ENCODE measurements at regions not wholly inside any gene's neighbourhood (a gene's known extent, or its start where the extent isn't known, plus 50 kb on each side); places are given as distances from the start of the nearest gene placed in this dataset.

DNA sequence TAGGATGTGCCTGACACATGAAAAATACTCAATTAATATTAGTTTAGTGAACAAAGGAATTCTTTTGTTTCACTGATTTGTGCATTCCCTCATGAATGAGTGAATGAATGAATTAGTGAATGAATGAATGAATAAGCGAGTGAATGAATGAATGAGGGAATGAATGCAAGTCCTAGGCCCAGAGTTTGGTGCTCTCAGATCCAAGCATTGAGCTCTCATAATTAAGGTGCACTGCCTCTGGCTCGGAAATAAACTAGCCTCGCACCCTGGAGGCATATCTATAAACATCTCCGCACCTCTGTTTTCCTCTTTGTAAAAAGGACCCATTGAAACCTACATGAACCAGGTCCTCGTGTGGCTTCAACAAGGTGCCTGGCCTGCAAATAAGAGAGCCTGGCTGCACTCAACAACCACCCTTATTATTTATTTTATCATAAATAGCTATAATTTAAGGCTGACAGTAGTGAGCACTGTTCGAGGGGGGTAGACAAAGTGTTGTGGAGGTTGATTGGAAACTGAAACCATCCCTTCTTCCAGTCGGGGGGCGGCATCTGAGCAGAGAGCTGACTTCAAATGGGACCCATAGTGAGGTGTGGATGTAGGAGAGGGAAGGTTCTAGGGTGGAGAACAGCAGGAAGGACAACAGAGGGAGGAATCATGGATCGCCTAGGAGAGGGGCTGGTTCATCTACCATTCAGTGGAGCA, 316.8 kb downstream of the BCL11B start:
- DNase-seq (ENCODE audit: low read depth in 2 of 3, low spot score in 1 of 3), result no peak

- DNase-seq (ENCODE audit: low read depth in 2 of 3, low spot score in 1 of 3), result no peak
Measured at GRCh38 chr14:98955741-98956070, 316.3 kb downstream of the BCL11B start.

DNA sequence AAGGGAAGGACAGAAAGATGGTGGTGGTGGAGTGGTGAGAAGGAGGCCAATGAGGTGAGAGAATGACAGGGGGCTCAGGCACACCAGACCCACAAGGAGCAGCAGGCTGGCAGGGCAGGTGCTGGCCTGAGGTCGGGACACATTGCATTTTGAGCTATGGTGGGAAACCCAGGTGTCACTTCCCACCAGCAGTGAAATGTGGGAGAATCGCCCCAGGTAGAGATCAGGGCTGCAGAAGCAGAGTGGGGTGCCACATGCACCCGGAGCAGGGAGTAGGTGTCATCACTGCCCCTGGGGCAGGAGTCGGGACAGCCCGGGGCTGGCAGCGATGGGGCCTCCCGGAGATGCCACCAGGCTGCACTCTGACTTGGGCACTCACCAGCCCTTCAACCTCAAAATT, 315.8 kb downstream of the BCL11B start:
- DNase-seq (ENCODE audit: low read depth in 2 of 3, low spot score in 1 of 3), result no peak

GRCh38 chr14:98956661-98957060, 315.3 kb downstream of the BCL11B start:
- DNase-seq (ENCODE audit: low read depth in 2 of 3, low spot score in 1 of 3), result no peak

GRCh38 chr14:98957211-98958047, 314.6 kb downstream of the BCL11B start:
- no peak for DNase-seq (ENCODE audit: low read depth in 2 of 3, low spot score in 1 of 3)

DNA sequence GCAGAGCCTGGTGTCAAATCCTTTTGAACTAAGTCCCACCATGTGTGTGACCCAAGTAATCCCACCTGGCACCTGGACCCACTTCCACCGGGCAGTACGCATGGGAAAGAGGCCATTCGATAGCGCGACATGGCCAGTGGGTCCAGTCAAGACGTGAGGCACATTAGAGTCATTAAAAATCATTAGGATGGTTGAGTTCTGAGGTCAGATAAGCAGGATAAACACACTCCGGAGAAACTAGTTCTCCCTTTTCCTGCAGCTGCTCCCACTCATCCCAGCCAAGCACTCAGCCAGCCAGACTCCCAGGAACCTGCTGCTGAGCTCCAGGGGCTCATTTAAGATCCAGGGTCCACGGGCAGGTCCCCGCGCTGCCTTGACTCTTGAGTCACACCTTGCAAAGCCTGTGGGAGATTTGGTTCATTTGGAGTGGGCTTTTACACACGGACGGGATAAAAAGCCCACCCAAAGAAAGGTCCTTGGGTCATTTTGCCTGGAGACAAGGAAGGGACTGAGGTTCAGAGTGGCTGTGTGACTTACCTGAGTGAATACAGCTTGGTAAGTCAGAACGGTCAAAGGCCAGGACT, 313.9 kb downstream of the BCL11B start:
- DNase-seq (ENCODE audit: low read depth in 2 of 3, low spot score in 1 of 3), result no peak

- no peak for DNase-seq (ENCODE audit: low read depth in 2 of 3, low spot score in 1 of 3)
Measured at GRCh38 chr14:98958632-98959031, 313.4 kb downstream of the BCL11B start.

DNA sequence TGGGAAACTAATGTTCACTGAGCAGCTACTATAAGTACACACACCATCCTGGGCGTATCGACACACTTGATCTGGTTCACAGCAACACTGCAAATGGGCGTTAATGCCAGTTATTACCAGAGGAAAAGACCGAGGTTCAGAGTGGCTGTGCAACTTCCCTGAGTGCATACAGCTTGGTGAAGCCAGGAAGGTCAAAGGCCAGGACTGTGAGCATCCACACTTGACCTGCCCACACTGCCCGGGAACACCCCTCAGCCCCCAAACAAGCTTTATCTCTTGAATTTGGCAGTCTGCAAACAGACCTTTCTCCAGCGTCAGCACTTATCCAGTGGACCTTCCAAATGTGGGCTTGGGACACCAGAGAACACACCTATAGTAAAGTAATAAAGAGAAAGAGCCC, 312.6 kb downstream of the BCL11B start:
- DNase-seq (ENCODE audit: low read depth in 2 of 3, low spot score in 1 of 3), result no peak

DNA sequence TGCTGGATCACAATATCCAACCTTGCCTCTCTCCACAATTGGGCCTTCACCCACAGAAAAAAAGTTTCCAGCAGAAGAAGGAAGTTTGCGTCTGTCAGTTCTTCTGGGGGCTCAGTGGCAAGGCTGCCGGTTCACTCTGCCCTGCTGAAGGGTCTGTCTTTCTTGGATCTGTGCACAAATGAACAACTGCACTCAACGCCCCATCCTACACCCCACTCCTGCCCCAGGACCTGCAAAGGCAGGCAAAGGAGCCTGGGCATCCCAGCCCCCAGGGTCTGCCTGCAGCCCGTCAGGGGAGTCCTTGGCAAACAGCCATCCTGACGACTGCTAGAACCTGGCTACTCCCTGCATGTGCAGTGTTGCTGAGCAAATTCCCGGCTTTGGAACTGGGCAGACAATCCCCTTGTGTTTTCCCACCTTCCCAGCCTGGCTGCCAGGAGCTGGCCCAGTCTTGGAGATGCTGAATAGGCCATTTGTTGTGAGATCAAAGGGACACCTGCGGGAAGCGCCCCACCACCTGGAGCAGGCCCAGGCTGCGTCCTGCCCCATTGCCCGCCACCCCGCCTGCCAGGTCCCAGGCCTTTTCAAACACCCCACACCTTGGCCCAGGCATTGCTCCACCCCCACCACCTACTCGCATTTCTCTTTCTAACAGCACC, 311.9 kb downstream of the BCL11B start:
- no peak for DNase-seq (ENCODE audit: low read depth in 2 of 3, low spot score in 1 of 3)

DNA sequence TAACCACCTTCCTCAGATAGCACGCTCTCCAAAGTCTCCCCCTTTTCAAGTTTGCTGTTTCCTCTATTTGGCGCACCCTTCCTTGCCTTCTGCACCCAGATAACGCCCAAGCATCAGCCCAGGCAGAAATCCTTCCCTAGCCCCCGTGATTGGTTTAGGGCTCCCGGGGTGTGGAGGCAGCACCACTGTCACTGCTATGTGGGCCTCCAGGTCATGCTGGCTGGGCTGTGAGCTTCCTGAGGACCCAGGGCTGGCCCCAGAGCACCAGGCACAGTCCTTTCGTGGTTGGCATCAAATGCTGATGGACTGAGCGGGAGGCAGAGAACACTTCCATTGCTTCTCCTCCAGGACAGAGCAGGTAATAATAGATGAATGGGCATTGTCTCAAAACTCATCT, 311.4 kb downstream of the BCL11B start:
- no peak for DNase-seq (ENCODE audit: low read depth in 2 of 3, low spot score in 1 of 3)

GRCh38 chr14:98961191-98961590, 310.8 kb downstream of the BCL11B start:
- no peak for DNase-seq (ENCODE audit: low read depth in 2 of 3, low spot score in 1 of 3)

DNA sequence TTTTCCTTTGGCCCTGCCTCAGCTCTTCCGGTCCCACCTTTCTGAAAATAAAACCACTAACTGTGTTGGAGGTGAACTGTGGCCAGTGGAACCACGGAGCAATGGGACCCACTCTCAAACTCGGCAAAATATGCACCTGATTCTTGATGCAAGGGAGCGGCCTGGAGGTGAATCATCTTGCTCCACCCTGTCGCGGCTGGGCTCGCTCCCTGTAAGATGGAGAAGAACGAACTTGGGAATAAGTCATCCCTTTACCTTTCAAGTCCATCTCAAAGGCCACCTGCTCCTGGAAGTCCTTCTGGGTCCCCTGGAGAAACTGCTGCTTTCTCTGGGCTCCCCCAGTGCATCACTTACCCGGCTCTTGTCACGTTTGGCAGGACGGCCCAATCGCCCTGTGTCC, 309.9 kb downstream of the BCL11B start:
- DNase-seq (ENCODE audit: low read depth in 2 of 3, low spot score in 1 of 3), result no peak

DNA sequence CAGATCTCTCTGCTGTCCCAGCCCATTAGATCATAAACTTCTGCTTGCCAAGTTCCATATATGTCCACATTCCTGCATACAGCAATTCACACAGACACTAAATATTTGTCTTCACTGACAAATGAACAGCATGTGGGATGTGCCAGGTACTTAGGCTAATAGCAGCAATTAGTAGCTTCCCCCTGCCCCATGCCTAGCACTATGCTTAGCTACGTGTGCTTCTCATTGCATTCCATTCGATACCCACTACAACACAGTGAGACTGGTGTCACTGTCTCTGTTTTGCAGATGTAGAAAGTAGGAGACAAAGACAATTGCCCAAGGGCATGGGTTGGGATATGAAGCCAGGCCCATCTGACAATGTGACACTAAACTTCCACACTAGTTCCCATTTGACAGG, 308.4 kb downstream of the BCL11B start:
- no peak for DNase-seq (ENCODE audit: low read depth in 2 of 3, low spot score in 1 of 3)

GRCh38 chr14:98964171-98964570, 307.8 kb downstream of the BCL11B start:
- DNase-seq (ENCODE audit: low read depth in 2 of 3, low spot score in 1 of 3), result no peak

GRCh38 chr14:98965076-98965475, 306.9 kb downstream of the BCL11B start:
- no peak for DNase-seq (ENCODE audit: low read depth in 2 of 3, low spot score in 1 of 3)

DNA sequence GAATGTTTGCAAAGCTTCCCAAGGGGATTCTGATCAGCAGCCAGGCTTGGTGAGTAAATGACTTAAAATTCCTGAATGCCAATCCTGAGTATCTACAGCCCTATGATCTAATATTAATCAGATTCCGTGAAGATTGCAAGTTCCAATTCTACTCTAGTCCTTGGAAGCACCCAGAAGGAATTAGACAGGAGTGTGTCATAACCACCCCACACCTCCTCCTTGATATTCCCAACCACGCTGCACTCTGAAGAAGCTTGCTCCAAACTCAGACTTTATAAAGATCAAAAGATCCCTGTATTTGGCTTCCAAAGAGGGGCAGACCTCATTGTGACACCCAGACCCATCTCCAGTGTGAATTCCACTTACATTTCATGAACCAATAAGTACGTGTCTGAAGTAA, 306.0 kb downstream of the BCL11B start:
- DNase-seq (ENCODE audit: low read depth in 2 of 3, low spot score in 1 of 3), result no peak

DNA sequence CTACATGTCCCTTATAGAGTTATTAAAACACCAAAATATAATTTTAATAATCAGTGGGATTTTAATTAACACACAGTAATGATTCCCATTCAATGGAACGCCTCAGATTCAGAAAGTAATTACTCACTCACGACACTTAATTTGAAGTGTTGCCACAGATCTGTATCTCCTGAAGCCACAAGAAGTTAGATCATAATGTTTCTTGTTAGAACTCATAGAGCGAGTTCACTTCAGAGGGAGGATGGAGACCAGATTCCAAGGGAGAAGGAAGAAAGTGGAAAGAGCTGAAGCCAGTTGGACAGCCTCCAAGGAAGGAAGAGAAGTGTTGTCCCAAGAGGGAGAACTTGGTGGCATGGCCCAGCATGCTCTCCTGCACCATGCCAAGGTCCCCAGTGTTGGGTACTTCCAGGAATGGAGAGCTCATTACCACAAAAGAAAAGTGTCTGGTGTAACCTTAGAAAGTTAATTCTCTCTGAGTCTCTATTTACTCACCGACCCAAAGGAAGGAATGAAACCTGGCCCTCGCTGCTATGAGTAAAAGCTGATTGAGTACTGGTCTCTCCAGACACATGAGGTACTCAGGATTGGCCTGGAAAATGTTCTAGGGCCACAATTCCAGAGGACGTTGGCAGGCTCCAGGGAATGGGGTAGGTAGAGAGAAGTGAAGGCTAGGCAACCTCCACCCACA, 305.4 kb downstream of the BCL11B start:
- DNase-seq (ENCODE audit: low read depth in 2 of 3, low spot score in 1 of 3), result no peak

- no peak for DNase-seq (ENCODE audit: low read depth in 2 of 3, low spot score in 1 of 3)
Measured at GRCh38 chr14:98974113-98974512, 297.9 kb downstream of the BCL11B start.

DNA sequence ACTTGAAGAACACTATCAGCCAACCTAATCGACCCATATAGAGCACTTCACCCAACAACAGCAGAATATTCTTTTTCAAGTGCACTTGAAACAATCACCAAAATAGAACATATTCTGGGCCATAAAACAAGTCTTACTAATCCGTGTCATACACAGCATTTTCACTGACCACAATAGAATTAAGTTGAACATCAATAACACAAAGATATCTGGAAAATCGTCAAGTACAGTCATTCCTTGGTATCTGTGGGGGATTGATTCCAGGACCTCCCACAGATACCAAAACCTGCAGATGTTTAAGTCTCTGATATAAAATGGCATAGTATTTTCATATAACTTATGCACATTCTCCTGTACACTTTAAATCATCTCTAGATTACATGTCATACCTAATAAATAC, 295.7 kb downstream of the BCL11B start:
- no peak for DNase-seq (ENCODE audit: low read depth in 2 of 3, low spot score in 1 of 3)

DNA sequence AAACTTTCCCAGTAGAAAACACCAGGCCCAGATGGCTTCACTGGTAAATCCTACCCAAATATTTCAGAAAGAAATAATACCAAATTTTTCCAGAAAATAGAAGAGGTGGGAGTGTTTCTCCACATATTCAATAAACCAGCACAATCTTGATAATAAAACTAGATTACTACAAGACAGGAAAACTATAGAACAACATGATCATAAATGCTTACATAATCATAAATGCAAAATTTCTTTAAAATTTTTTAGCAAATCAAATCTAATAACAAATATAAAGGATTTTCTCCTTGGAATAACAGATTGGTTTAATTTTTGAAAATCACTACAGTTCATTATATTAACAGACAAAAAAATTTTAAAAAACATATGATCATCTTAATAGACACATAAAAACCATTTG, 294.5 kb downstream of the BCL11B start:
- no peak for DNase-seq (ENCODE audit: low read depth in 2 of 3, low spot score in 1 of 3)

GRCh38 chr14:98982986-98983385, 289.0 kb downstream of the BCL11B start:
- DNase-seq (ENCODE audit: low read depth in 2 of 3, low spot score in 1 of 3), result no peak

Data from stimulated activated CD4-positive, alpha-beta T cell treated with anti-CD3 and anti-CD28 coated beads, Interleukin-12 subunit alpha, Interleukin-12 subunit beta, amount 100 ng/mL, for 48 hours (primary cell).